ENCODE measurements at regions not wholly inside any gene's neighbourhood (a gene's known extent, or its start where the extent isn't known, plus 50 kb on each side); places are given as distances from the start of the nearest gene placed in this dataset.
A peak's percentile ranks its signal among the peaks of the same experiment; 100 is the strongest.

- no peak for DNase-seq (ENCODE audit: low read depth)
- TF ChIP-seq CTCF (conservative IDR thresholded peaks at IDR 0.05; ENCODE audit: low read length): no peak
Observed at GRCh38 chr2:43095533-43096295, 130.7 kb downstream of the ZFP36L2 start.

GRCh38 chr2:43092520-43093179 lies 133.8 kb downstream of the ZFP36L2 start:
- no peak for DNase-seq (ENCODE audit: low read depth)
- TF ChIP-seq CTCF (conservative IDR thresholded peaks at IDR 0.05; ENCODE audit: low read length): no peak
- no peak overlapping the region for H3K4me3 ChIP-seq (ENCODE audit: low read length)

More at GRCh38 chr2:43095533-43096295, 130.7 kb downstream of the ZFP36L2 start:
- no peak overlapping the region for H3K4me3 ChIP-seq (ENCODE audit: low read length)

- no peak overlapping the region for H3K4me3 ChIP-seq (ENCODE audit: low read length)
- no peak for TF ChIP-seq CTCF (conservative IDR thresholded peaks at IDR 0.05; ENCODE audit: low read length)
- no peak for DNase-seq (ENCODE audit: low read depth)
Observed at GRCh38 chr2:43090317-43090716, 136.1 kb downstream of the ZFP36L2 start.

- no peak overlapping the region for H3K4me3 ChIP-seq (ENCODE audit: low read length)
- TF ChIP-seq CTCF (conservative IDR thresholded peaks at IDR 0.05; ENCODE audit: low read length): no peak
- no peak for DNase-seq (ENCODE audit: low read depth)
Observed at GRCh38 chr2:43088143-43089073, 138.0 kb downstream of the ZFP36L2 start.

- no peak overlapping the region for H3K4me3 ChIP-seq (ENCODE audit: low read length)
- no peak for TF ChIP-seq CTCF (conservative IDR thresholded peaks at IDR 0.05; ENCODE audit: low read length)
- no peak for DNase-seq (ENCODE audit: low read depth)
Observed at GRCh38 chr2:43087413-43087812, 139.0 kb downstream of the ZFP36L2 start.

GRCh38 chr2:43086451-43087221 lies 139.8 kb downstream of the ZFP36L2 start:
- peak; percentile 99 for DNase-seq (ENCODE audit: low read depth)
- TF ChIP-seq CTCF (conservative IDR thresholded peaks at IDR 0.05; ENCODE audit: low read length): no peak
- H3K4me3 ChIP-seq (ENCODE audit: low read length): peak overlapping the region; percentile 8; the same call in 1 of the 2 replicates
